ENCODE measurements at regions not wholly inside any gene's neighbourhood (a gene's known extent, or its start where the extent isn't known, plus 50 kb on each side); places are given as distances from the start of the nearest gene placed in this dataset.
"Not testable (repeated sequence)": the region's sequence is repeated elsewhere in the genome, so short reads cannot be mapped to it uniquely, and the experiment has no call there.

DNA sequence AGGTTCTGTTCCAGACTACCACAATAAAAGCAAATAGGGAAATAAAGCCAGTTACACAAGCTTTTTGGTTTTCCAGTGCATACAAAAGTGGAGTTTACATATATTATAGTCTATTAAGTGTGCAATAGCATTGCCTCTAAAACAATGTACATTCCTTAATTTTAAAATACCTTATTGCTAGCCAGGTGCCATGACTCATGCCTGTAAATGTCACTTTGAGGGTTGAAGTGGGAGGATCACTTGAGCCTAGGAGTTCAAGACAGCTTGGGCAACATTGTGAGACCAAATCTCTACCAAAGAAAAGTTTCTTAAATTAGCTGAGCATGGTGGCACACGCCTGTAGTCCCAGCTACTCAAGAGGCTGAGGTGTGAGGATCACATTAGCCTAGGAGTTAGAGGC, 52.9 kb upstream of the IMP4 start:
- H3K36me3 ChIP-seq = no peaks in the 10 kb centered on the region
- H3K4me1 ChIP-seq = no peaks in the 10 kb centered on the region
- no peaks in the 10 kb centered on the region for H3K27me3 ChIP-seq
- DNase-seq (ENCODE audit: low spot score) = no peak
- TF ChIP-seq, protein P1, sequence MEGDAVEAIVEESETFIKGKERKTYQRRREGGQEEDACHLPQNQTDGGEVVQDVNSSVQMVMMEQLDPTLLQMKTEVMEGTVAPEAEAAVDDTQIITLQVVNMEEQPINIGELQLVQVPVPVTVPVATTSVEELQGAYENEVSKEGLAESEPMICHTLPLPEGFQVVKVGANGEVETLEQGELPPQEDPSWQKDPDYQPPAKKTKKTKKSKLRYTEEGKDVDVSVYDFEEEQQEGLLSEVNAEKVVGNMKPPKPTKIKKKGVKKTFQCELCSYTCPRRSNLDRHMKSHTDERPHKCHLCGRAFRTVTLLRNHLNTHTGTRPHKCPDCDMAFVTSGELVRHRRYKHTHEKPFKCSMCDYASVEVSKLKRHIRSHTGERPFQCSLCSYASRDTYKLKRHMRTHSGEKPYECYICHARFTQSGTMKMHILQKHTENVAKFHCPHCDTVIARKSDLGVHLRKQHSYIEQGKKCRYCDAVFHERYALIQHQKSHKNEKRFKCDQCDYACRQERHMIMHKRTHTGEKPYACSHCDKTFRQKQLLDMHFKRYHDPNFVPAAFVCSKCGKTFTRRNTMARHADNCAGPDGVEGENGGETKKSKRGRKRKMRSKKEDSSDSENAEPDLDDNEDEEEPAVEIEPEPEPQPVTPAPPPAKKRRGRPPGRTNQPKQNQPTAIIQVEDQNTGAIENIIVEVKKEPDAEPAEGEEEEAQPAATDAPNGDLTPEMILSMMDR (IDR thresholded peaks at IDR 0.05) = no peak
- H3K9me3 ChIP-seq = no peaks in the 10 kb centered on the region
- H3K27ac ChIP-seq = no peak overlapping the region
- H3K4me3 ChIP-seq = no peak overlapping the region

DNA sequence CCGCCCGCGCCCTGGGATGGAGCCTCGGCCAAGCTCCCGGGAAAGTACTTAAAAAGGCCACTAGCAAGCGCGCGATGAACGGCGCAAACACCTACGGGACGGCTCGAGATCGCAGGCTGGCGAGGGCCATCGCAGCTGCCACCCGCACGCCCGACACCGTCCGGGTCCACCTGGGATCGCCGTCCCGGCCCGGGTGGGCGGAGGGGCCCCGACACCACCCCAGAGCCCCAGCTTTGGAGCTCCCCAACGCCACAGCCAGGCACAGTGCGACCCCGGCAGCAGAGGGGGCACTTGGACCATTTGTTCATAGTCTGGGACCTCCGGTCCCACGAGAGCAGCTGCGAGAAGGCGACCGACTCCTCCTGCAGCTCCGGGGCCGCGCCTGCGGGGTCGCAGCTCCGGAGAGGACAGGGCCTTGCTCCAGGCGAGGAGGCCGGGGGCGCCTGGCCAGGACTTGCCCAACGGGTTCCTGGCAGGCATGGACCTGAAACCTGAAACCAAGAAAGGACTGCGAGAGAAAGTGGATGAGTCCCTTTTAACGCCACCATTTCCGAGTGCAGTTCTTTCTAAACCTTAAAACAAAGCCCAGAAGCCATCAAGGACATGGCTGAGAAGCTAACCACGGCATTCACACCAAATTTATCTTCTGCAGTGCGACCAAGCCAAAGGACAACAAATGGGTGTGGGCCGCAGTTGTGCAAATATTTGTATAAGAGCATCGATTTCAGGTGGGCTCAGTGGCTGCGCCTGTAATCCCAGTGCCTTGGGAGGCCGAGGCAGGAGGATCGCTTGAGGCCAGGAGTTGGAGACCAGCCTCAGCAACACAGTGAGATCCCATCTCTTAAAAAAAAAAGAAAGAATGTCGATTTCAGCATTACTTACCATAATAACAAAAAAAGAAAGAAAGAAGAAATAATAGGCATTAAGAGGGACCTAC, 54.0 kb upstream of the IMP4 start:
- Histone ChIP-seq H3K9me3 (no peaks in the 10 kb centered on the region), H3K27me3 (no peaks in the 10 kb centered on the region), H3K36me3 (no peaks in the 10 kb centered on the region), H3K4me1 (no peaks in the 10 kb centered on the region), H3K27ac (no peak overlapping the region), H3K4me3 (no peak overlapping the region)
- TF ChIP-seq, protein P1 (IDR thresholded peaks at IDR 0.05) = no peak
- no peak for DNase-seq (ENCODE audit: low spot score)

DNA sequence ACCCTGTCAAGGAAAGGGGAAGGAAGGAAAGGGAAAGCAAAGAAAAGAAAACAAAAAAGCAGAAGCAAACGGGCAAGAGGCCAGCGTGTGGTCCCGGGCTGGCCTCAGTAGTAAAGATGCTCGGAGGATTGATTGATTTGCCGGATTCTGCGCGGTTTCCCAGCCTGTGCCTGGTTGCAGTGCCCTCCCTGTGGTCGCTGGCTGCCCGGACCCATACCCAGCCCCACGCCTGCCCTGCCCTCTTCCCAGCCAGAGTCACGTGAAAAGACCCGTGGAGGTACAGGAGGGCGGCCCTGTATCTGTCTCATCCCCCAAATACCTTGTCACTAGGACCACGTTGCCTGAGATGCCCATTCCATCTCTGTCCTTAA, 55.1 kb upstream of the IMP4 start:
- no peak for DNase-seq (ENCODE audit: low spot score)
- Histone ChIP-seq H3K9me3 (no peaks in the 10 kb centered on the region), H3K36me3 (no peaks in the 10 kb centered on the region), H3K27ac (no peak overlapping the region), H3K4me3 (no peak overlapping the region), H3K4me1 (no peaks in the 10 kb centered on the region), H3K27me3 (no peaks in the 10 kb centered on the region)
- TF ChIP-seq, protein P1 (IDR thresholded peaks at IDR 0.05) = no peak

DNA sequence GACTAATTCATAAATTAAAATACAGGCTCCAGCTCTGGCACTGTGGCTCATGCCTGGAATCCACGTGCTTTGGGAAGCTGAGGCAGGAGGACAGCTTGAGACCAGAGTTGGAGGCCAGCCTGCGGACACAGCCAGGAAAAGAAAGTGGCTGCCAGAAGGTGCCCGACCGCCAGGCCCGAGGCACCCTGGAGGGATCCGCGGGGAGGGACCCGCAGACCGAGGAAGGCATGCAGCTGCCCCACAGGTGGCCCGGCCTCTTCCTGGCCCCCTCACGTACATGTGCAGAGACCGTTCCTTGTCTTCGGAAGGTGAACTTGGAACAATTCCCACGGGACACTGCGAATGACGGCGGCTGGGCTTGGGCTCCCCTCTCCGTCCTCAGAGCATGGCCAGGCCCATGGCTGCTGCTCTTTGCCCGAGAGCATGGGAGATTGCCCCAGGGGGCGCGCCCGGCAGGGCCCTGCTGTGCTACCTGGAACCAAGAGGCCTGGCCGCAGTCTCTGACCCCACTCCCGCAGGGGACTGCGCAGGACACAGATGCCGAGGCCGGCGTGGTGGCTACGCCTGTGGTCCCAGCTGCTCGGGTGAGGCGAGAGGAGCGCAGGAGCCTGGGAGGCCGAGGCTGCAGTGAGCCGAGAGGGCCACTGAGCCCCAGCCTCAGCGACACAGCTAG, 55.6 kb upstream of the IMP4 start:
- Histone ChIP-seq H3K27ac (no peak overlapping the region), H3K27me3 (no peaks in the 10 kb centered on the region), H3K4me1 (no peaks in the 10 kb centered on the region), H3K9me3 (no peaks in the 10 kb centered on the region), H3K4me3 (no peak overlapping the region), H3K36me3 (no peaks in the 10 kb centered on the region)
- TF ChIP-seq, protein P1 (IDR thresholded peaks at IDR 0.05) = no peak
- no peak for DNase-seq (ENCODE audit: low spot score)

DNA sequence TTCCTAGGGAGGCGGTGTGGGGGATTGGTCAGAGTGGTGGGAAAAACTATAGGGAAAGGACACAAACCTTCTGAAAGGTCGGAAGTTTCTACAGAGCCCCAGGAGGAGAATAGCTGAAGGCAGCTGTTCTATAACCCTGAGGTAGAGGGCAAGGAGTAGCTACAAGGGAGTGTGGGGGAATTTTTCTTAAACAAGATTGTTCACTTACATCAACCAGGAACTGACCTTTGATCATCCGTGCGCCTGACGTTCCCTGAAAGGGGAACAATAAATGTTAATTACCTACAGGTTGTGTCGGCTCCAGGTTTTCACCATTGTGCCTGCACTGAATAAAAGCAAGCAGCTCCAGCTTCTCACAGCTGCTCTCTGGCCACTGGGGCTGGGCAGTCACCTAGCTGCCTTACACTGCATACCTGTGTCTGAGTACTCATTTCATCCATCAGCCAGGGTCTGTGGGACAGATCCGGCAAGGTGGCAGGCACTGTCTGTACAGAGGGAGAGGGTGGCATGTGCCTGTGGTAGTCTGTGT, 59.3 kb upstream of the IMP4 start:
- not testable (repeated sequence) for DNase-seq (ENCODE audit: low spot score); H3K9me3 ChIP-seq; H3K36me3 ChIP-seq; H3K27me3 ChIP-seq; H3K4me3 ChIP-seq; H3K4me1 ChIP-seq; H3K27ac ChIP-seq

DNA sequence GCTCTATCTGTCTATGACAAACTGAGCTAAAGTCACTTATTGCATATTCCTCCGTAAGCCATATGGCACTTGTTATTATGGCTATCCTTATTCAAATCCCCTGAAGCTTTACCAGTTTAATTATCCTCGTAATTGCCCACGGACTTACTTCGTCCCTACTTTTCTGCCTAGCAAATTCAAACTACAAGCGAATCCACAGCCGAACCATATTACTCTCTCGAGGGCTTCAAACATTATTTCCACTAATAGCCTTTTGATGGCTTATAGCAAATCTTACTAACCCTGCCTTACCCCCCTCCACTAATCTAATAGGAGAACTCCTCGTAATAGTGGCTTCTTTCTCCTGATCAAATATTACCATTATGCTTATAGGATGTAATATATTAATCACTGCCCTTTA, 63.1 kb upstream of the IMP4 start:
- not testable (repeated sequence) for H3K4me3 ChIP-seq, H3K27ac ChIP-seq

DNA sequence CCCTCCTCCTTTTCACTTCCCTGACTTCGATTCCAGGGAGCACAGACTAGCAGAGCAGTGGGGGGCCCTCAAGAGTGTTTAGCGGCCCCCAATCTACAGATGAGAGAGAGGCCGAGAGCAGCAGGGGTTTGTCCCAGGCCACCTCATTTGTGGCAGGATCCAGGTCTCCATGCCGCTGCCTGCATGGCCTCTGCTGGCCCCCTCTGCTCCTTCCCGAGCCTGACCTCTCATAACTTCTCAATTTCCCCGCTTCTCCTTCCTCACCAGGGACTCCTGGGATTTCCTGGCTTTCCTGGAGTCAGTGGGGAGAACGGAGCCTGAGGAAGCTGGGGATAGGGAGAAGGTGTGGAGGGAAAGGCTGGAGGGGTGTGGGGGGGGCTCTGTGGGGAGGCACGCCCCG, 70.1 kb upstream of the TUBA3E start:
- DNase-seq (ENCODE audit: low spot score); H3K27ac ChIP-seq; H3K9me3 ChIP-seq; H3K4me3 ChIP-seq; H3K36me3 ChIP-seq; H3K27me3 ChIP-seq; H3K4me1 ChIP-seq: not testable (repeated sequence)

More for the DNA sequence above, 63.1 kb upstream of the IMP4 start:
- DNase-seq (ENCODE audit: low spot score); H3K36me3 ChIP-seq; H3K4me1 ChIP-seq; H3K9me3 ChIP-seq; H3K27me3 ChIP-seq: not testable (repeated sequence)

DNA sequence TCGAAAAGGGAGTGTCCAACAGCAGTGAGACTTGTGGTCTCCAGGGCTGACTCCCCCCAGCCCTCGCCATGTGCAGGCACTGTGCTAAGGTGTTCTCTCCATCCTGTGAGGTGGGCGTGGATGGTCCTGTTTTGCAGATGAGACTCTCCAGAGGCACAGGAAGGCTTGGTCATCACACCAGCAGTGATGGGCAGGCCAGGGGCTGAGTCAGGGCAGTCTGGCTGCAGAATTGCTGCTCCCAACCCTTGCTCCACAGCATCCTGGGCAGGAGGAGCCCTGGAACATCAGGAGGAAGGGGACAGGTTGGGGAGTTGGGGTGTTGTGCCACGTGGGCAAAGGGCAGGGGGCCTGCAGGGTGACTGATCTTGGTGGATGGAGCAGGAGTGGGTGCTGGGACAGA, 69.3 kb upstream of the TUBA3E start:
- not testable (repeated sequence) for H3K4me1 ChIP-seq; H3K36me3 ChIP-seq; H3K27ac ChIP-seq; H3K27me3 ChIP-seq; DNase-seq (ENCODE audit: low spot score); H3K9me3 ChIP-seq; H3K4me3 ChIP-seq

DNA sequence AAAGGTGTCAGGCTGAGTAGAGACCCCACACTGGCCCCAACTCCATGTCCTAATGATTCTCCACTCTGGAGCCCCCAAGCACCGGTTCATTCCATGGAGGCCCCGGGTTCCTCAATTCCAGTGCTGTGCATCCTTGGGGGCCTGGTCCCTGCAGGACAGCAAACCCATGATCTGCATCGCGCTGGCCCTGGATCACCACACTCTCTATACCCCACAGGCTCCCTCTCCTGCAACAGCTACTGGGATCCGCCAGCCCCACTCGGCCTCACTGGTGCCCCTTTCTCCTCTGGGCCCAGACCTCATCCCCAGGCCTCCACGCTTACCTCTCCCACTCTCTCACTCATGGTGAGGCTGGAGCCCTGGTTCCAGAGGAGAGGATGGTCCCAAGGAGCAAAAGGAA, 68.6 kb upstream of the TUBA3E start:
- DNase-seq (ENCODE audit: low spot score); H3K36me3 ChIP-seq; H3K9me3 ChIP-seq; H3K4me1 ChIP-seq; H3K27me3 ChIP-seq; H3K27ac ChIP-seq; H3K4me3 ChIP-seq: not testable (repeated sequence)

DNA sequence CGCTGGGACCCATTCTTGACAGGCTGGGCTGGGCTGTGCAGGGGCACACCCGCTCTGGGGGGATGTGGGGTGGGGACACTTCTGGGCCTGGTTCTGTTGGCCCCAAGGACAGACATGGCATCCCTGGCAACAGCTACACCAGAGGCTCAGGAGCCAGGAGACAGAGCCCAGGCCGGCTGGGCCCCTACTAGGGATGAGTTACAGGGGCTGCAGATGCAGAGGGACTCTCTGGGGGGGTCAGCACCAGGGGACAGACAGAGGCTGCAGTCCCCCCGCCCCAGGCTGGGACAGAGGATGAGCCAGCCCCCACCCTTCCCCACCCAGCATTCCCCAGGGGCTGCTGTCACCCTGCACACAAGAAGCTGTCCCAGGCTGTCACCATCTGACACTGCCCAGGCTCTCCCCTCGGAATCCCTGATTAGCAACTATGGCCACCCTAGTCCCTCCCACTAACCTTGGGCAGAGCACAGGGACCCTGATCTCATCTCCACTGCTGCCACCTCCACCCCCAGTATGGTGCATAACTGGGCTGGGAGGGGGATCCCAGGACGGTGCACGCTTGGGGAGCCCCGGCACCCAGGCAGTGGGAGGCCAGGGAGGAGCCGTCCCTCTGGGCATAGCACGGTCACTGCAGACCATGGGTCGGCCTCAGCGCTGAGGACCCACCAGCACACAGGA, 67.5 kb upstream of the TUBA3E start:
- H3K27ac ChIP-seq; H3K4me1 ChIP-seq; H3K36me3 ChIP-seq; H3K4me3 ChIP-seq; H3K27me3 ChIP-seq; H3K9me3 ChIP-seq; DNase-seq (ENCODE audit: low spot score): not testable (repeated sequence)

Measured in right atrium auricular region (tissue), 2 donors.